ENCODE measurements at regions not wholly inside any gene's neighbourhood (a gene's known extent, or its start where the extent isn't known, plus 50 kb on each side); places are given as distances from the start of the nearest gene placed in this dataset.
"Not testable (repeated sequence)": the region's sequence is repeated elsewhere in the genome, so short reads cannot be mapped to it uniquely, and the experiment has no call there.

- no peak for DNase-seq
These were observed 115.0 kb upstream of the TBL1X start for GRCh38 chrX:9349572-9350494.

GRCh38 chrX:9351126-9351525 lies 113.7 kb upstream of the TBL1X start:
- no peak for DNase-seq

GRCh38 chrX:9352243-9352642 lies 112.6 kb upstream of the TBL1X start:
- no peak for DNase-seq

GRCh38 chrX:9352694-9353411 lies 112.0 kb upstream of the TBL1X start:
- DNase-seq, result peak; percentile 56 to 79 (median 70)

- DNase-seq, result no peak
These were observed 109.9 kb upstream of the TBL1X start for GRCh38 chrX:9354918-9355317.

- DNase-seq, result no peak
These were observed 109.1 kb upstream of the TBL1X start for GRCh38 chrX:9355739-9356138.

GRCh38 chrX:9356846-9357245 lies 108.0 kb upstream of the TBL1X start:
- no peak for DNase-seq

- DNase-seq, result no peak
These were observed 107.2 kb upstream of the TBL1X start for GRCh38 chrX:9357518-9358114.

- DNase-seq, result no peak
These were observed 102.4 kb upstream of the TBL1X start for GRCh38 chrX:9362363-9362928.

- no peak for DNase-seq
These were observed 97.4 kb upstream of the TBL1X start for GRCh38 chrX:9367421-9367820.

GRCh38 chrX:9368262-9368661 lies 96.6 kb upstream of the TBL1X start:
- no peak for DNase-seq

GRCh38 chrX:9369802-9370291 lies 95.0 kb upstream of the TBL1X start:
- DNase-seq, result no peak

GRCh38 chrX:9370893-9371292 lies 94.0 kb upstream of the TBL1X start:
- DNase-seq, result peak in 2 of 3 donors; percentile 28 to 41

GRCh38 chrX:9372866-9373265 lies 92.0 kb upstream of the TBL1X start:
- DNase-seq, result no peak

GRCh38 chrX:9373789-9374188 lies 91.1 kb upstream of the TBL1X start:
- DNase-seq, result no peak

GRCh38 chrX:9374555-9374954 lies 90.3 kb upstream of the TBL1X start:
- DNase-seq, result no peak

- DNase-seq, result peak; percentile 9 to 39 (median 37)
These were observed 88.7 kb upstream of the TBL1X start for GRCh38 chrX:9376111-9376510.

GRCh38 chrX:9377216-9377615 lies 87.6 kb upstream of the TBL1X start:
- DNase-seq, result not testable (repeated sequence)

- DNase-seq, result peak; percentile 39 to 70 (median 63)
These were observed 85.7 kb upstream of the TBL1X start for GRCh38 chrX:9378980-9379696.

GRCh38 chrX:9379697-9380551 lies 84.9 kb upstream of the TBL1X start:
- DNase-seq, result no peak

- DNase-seq, result no peak
These were observed 81.2 kb upstream of the TBL1X start for GRCh38 chrX:9383655-9384054.
